ENCODE measurements at regions not wholly inside any gene's neighbourhood (a gene's known extent, or its start where the extent isn't known, plus 50 kb on each side); places are given as distances from the start of the nearest gene placed in this dataset.

GRCh38 chr19:28858933-28859332 lies 354.0 kb downstream of the UQCRFS1 start:
- TF ChIP-seq CTCF (IDR thresholded peaks at IDR 0.05 in 8 of 11, conservative IDR thresholded peaks at IDR 0.05 in 3 of 11) = no peak
- no peak for TF ChIP-seq POLR2AphosphoS5 (IDR thresholded peaks at IDR 0.05)

Measured in spleen (tissue), 7 donors.